ENCODE measurements at regions not wholly inside any gene's neighbourhood (a gene's known extent, or its start where the extent isn't known, plus 50 kb on each side); places are given as distances from the start of the nearest gene placed in this dataset.
"Not testable (repeated sequence)": the region's sequence is repeated elsewhere in the genome, so short reads cannot be mapped to it uniquely, and the experiment has no call there.

- TF ChIP-seq CTCF, POLR2A (IDR thresholded peaks at IDR 0.05): not testable (repeated sequence)
Observed at GRCh38 chr6:97779039-97779766, 496.2 kb upstream of the MMS22L start.
